C4-2B (cell line): ENCODE measurements at regions not wholly inside any gene's neighbourhood (a gene's known extent, or its start where the extent isn't known, plus 50 kb on each side); places are given as distances from the start of the nearest gene placed in this dataset.

Experiments used
- ZFX ChIP-seq: fragments of 450-650 bp; IDR thresholded peaks from 2 replicates; pipeline ENCODE4 v1.6.1; 2017
- TF ChIP-seq, protein P1 (sequence below): fragments of 450-650 bp; conservative IDR thresholded peaks from 2 replicates; pipeline ENCODE4 v1.5.1; 2017; ENCODE audit warnings: mild to moderate bottlenecking

DNA sequence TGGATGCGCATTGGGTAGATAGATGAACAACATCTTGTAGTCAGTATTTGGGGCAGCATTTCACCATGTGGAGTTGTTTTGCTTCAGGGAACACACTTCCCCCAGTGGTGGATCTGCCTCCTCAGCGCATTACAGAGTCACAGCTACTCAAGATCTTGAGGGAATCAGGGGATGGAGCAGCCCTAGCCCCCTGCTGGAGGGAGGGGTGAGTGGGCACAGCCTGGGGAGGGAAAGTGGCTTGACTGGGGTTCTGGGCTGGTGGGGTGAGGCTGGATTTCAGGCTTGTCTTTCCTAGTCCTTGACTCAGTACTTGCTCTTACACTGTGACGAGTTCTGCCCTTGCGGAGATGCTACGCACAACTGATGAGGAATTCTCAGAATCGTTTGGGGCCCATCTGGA, 271.0 kb upstream of the HS6ST1 start:
- TF ChIP-seq, protein P1, sequence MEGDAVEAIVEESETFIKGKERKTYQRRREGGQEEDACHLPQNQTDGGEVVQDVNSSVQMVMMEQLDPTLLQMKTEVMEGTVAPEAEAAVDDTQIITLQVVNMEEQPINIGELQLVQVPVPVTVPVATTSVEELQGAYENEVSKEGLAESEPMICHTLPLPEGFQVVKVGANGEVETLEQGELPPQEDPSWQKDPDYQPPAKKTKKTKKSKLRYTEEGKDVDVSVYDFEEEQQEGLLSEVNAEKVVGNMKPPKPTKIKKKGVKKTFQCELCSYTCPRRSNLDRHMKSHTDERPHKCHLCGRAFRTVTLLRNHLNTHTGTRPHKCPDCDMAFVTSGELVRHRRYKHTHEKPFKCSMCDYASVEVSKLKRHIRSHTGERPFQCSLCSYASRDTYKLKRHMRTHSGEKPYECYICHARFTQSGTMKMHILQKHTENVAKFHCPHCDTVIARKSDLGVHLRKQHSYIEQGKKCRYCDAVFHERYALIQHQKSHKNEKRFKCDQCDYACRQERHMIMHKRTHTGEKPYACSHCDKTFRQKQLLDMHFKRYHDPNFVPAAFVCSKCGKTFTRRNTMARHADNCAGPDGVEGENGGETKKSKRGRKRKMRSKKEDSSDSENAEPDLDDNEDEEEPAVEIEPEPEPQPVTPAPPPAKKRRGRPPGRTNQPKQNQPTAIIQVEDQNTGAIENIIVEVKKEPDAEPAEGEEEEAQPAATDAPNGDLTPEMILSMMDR: no peak
- TF ChIP-seq ZFX: no peak
